GM20431 (cell line): ENCODE measurements at regions not wholly inside any gene's neighbourhood (a gene's known extent, or its start where the extent isn't known, plus 50 kb on each side); places are given as distances from the start of the nearest gene placed in this dataset.
"Not testable (repeated sequence)": the region's sequence is repeated elsewhere in the genome, so short reads cannot be mapped to it uniquely, and the experiment has no call there.

Experiments
- in situ Hi-C: fragments of 300-500 bp; cut with MseI, MboI; formaldehyde crosslinking; loops from one replicate; pipeline ENCODE4 v1.15.0; 2020; ENCODE audit warnings: low sequenced_read_pairs; ENCODE audit not compliant: unreplicated experiment

- in situ Hi-C loops = no loop called here
Measured at GRCh38 chr6:9195322-9195721, 760.0 kb upstream of the SLC35B3 start.

GRCh38 chr6:9192405-9192909 is 757.1 kb upstream of the SLC35B3 start:
- in situ Hi-C loops = no loop called here

- in situ Hi-C loops = no loop called here
Measured at GRCh38 chr6:9186148-9186547, 750.8 kb upstream of the SLC35B3 start.

GRCh38 chr6:9178071-9178470 is 742.7 kb upstream of the SLC35B3 start:
- in situ Hi-C loops = no loop called here

- in situ Hi-C loops = no loop called here
Measured at GRCh38 chr6:9173229-9173628, 737.9 kb upstream of the SLC35B3 start.

GRCh38 chr6:9172096-9172495 is 736.8 kb upstream of the SLC35B3 start:
- in situ Hi-C loops = no loop called here

- in situ Hi-C loops = no loop called here
Measured at GRCh38 chr6:9168669-9169068, 733.3 kb upstream of the SLC35B3 start.

GRCh38 chr6:9161731-9162130 is 726.4 kb upstream of the SLC35B3 start:
- in situ Hi-C loops = no loop called here

GRCh38 chr6:9159051-9159450 is 723.7 kb upstream of the SLC35B3 start:
- in situ Hi-C loops = no loop called here

GRCh38 chr6:9155836-9156235 is 720.5 kb upstream of the SLC35B3 start:
- in situ Hi-C loops = no loop called here

- in situ Hi-C loops = no loop called here
Measured at GRCh38 chr6:9143140-9143539, 707.8 kb upstream of the SLC35B3 start.

GRCh38 chr6:9140951-9141460 is 705.7 kb upstream of the SLC35B3 start:
- in situ Hi-C loops = no loop called here

- in situ Hi-C loops = no loop called here
Measured at GRCh38 chr6:9140172-9140571, 704.8 kb upstream of the SLC35B3 start.

- in situ Hi-C loops = no loop called here
Measured at GRCh38 chr6:9139746-9140145, 704.4 kb upstream of the SLC35B3 start.

- in situ Hi-C loops = no loop called here
Measured at GRCh38 chr6:9138936-9139335, 703.6 kb upstream of the SLC35B3 start.

- in situ Hi-C loops = no loop called here
Measured at GRCh38 chr6:9136141-9136822, 700.9 kb upstream of the SLC35B3 start.

- in situ Hi-C loops = no loop called here
Measured at GRCh38 chr6:9131616-9132015, 696.3 kb upstream of the SLC35B3 start.

GRCh38 chr6:9131201-9131600 is 695.9 kb upstream of the SLC35B3 start:
- in situ Hi-C loops = no loop called here

GRCh38 chr6:9128970-9129369 is 693.6 kb upstream of the SLC35B3 start:
- in situ Hi-C loops = no loop called here

GRCh38 chr6:9126878-9127560 is 691.7 kb upstream of the SLC35B3 start:
- in situ Hi-C loops = no loop called here

GRCh38 chr6:9126034-9126433 is 690.7 kb upstream of the SLC35B3 start:
- in situ Hi-C loops = not testable (repeated sequence)
